PC-3 (cell line): ENCODE measurements at regions not wholly inside any gene's neighbourhood (a gene's known extent, or its start where the extent isn't known, plus 50 kb on each side); places are given as distances from the start of the nearest gene placed in this dataset.

ENCODE experiments used
- EZH2 ChIP-seq: fragments of 300-600 bp; sonication (generic); IDR thresholded peaks from one replicate; pipeline ENCODE4 v1.6.1; 2017; ENCODE audit warnings: antibody characterized with exemption, mild to moderate bottlenecking, low read length; ENCODE audit not compliant: unreplicated experiment
- EZH2phosphoT487 ChIP-seq: fragments of 300-600 bp; sonication (generic); IDR thresholded peaks from 2 replicates; pipeline ENCODE4 v1.6.1; 2018; ENCODE audit warnings: mild to moderate bottlenecking, antibody characterized with exemption, low read length, borderline replicate concordance
- TF ChIP-seq, protein P1 (sequence below): fragments of 300-600 bp; sonication (generic); conservative IDR thresholded peaks from 2 replicates; pipeline ENCODE4 v1.5.1; 2017; ENCODE audit warnings: antibody characterized with exemption, low read depth, mild to moderate bottlenecking, low read length

DNA sequence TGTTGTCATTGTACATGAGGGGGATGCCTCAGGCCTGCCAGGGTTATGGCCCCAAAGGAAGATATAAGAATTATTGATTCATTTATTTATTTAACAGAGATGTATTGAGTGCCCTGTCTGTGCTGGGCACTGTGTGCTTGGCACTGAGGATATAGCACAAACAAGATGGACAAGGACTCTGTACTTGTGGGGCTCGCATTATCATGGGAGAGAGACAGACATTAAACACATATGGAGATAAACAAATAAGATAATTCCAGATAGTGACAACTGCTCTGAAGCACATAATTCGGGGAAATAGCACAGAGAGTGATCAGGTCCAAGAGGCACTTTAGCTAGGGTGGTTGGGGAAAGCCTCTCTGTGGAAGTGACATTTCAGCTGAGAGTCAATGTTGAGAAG, 119.8 kb upstream of the ARHGAP20 start:
- TF ChIP-seq, protein P1, sequence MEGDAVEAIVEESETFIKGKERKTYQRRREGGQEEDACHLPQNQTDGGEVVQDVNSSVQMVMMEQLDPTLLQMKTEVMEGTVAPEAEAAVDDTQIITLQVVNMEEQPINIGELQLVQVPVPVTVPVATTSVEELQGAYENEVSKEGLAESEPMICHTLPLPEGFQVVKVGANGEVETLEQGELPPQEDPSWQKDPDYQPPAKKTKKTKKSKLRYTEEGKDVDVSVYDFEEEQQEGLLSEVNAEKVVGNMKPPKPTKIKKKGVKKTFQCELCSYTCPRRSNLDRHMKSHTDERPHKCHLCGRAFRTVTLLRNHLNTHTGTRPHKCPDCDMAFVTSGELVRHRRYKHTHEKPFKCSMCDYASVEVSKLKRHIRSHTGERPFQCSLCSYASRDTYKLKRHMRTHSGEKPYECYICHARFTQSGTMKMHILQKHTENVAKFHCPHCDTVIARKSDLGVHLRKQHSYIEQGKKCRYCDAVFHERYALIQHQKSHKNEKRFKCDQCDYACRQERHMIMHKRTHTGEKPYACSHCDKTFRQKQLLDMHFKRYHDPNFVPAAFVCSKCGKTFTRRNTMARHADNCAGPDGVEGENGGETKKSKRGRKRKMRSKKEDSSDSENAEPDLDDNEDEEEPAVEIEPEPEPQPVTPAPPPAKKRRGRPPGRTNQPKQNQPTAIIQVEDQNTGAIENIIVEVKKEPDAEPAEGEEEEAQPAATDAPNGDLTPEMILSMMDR = no peak
- no peak for TF ChIP-seq EZH2
- no peak for TF ChIP-seq EZH2phosphoT487
